Fibroblast of skin of scalp (primary cell): ENCODE measurements at regions not wholly inside any gene's neighbourhood (a gene's known extent, or its start where the extent isn't known, plus 50 kb on each side); places are given as distances from the start of the nearest gene placed in this dataset.
A peak's percentile ranks its signal among the peaks of the same experiment; 100 is the strongest.

Experiments
- DNase-seq: peaks from one replicate; pipeline ENCODE4 v3.0.0-alpha.2; 2013

- DNase-seq: no peak
These were observed 87.4 kb upstream of the BACE2 start for GRCh38 chr21:41080485-41081121.

- DNase-seq: no peak
These were observed 81.4 kb upstream of the BACE2 start for GRCh38 chr21:41086569-41086968.

DNA sequence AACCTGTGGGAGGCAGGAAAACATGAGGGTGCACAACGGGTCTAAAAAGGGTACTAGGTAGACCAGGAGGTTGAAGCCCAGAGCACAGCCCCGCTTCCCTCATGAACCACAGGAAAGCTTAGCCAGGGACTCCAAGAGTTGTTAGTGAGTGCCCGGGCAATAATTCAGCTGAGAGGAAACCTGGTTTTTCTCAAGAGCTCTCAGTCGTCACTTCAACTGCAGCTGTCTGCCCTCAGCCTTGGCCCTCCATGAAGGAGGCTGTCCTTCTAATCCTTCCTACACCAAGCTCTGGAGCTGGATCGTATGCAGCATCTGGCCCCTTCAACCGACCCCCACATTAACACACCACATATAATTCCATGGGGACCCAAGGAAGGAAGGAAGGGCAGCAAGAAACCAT, 77.0 kb upstream of the BACE2 start:
- no peak for DNase-seq

DNA sequence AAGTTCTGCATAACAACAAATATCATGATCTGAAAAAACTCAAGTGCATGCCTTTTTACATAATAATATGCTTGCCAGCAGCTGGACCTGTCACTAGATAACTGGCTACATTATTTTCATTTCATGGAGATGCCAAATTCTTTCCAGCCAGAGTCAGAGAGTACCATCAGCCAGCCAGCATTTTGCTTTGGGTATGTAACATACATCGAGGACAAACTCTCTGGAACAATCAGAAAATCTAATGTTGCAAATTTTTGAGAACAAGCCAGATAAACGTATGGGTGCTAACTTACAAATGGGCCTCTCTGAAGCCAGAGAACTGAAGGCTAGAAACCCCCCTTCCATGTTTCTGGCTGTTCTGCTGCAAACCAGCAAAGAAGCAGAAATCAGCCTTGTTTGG, 76.3 kb upstream of the BACE2 start:
- peak; percentile 9 for DNase-seq

GRCh38 chr21:41092312-41092711, 75.6 kb upstream of the BACE2 start:
- DNase-seq: no peak

- DNase-seq: no peak
These were observed 72.0 kb upstream of the BACE2 start for GRCh38 chr21:41095983-41096382.

- DNase-seq: peak; percentile 21
These were observed 69.9 kb upstream of the BACE2 start for GRCh38 chr21:41098076-41098475.

DNA sequence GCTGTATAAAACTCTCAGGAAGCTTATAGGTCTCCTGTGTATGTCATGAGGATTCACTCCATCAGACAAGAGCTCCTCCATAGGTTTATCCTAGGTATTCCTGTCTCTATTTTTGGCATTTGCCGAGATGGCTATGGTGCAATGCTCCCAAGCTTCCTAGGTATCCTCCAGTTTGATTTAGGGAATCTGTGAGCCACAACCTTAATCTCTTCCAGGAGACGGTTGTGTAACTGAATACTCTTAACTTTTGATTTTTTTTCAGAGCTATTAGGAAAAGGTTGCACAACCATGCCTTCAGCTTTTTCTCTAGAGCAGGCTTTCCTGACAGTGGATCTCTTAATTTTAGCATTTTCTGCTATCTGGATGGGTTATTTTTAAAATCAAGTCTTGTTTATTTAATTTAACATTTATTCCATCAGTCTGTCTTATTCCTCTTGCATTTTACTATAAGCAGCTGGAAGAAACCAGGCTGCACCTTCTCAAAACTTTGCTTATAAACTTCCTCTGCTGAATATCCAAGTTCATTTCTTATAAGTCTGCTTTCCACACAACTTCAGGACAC, 69.4 kb upstream of the BACE2 start:
- no peak for DNase-seq

DNA sequence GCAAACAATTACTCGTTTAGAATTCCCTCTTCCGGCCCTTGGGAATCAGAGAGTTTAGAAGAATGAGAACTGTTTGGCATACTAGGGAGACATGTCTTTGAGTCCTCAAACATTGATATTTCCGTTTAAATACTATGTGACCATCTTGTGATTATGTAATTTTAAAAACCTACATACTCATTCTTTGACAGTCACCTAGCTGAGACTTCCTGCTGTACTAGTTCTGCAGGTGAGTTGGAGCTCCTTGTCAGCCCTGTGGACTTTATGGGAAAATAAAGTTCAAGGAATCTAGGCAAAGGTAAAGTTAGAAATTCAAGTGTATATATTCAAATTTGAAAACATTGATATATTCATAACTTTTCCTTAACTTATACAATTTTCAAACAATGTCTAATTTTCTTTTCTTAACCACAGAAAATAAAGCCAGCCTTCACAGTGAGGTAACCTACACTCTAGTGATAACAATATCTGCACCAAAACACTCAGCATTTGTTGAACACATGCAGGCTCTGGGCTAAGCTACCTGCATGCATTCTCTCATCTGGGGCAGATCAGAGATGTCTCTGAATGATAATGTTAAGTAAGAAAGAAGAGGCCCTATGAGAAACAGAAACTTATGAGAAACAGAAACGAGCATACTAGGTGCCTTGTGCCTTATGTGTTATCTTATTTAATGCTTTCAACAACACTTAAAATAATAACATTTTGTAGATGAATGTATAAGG, 67.0 kb upstream of the BACE2 start:
- no peak for DNase-seq

DNA sequence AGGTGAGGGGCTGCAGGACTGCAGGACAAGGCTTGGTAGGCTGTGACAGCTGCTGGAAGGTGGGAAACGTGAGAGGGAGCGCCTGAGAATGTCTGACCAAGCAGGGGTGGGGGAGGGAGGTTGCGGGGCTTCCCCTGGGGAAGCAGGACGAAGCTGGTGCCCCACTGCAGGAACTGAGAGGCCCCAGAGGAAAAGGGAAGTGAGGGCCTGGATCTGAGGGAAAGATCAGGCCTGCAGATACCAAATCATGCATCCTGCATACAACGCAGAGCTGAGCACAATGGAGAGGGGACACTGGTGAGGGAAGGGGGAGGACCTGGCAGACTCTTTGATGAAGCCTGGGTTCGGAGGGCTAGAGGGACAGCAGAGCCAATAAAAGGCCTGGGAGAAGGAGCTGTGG, 65.7 kb upstream of the BACE2 start:
- DNase-seq: no peak

DNA sequence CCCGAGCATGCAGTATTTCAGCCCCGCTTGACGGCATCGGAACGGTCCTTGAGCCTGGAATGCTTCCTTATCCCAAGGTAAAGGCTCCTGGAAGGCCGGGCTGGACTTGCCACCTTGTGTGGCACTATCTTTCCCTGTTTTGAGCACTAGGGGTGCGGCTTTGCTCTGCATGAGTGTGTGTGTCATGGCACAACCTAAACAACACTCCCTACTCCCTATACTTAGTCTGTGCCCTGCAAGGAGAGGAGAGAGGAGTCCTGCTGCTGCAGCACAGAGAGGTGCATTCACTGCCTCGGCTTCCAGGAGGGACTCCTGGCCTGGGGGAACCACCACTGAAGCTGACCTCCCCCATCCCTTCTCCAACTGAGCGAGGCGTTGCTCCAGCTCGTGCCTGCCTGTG, 60.4 kb upstream of the BACE2 start:
- DNase-seq: no peak

GRCh38 chr21:41108668-41109585, 59.0 kb upstream of the BACE2 start:
- DNase-seq: no peak

GRCh38 chr21:41110161-41110560, 57.8 kb upstream of the BACE2 start:
- DNase-seq: no peak

GRCh38 chr21:41110664-41111063, 57.3 kb upstream of the BACE2 start:
- DNase-seq: no peak

DNA sequence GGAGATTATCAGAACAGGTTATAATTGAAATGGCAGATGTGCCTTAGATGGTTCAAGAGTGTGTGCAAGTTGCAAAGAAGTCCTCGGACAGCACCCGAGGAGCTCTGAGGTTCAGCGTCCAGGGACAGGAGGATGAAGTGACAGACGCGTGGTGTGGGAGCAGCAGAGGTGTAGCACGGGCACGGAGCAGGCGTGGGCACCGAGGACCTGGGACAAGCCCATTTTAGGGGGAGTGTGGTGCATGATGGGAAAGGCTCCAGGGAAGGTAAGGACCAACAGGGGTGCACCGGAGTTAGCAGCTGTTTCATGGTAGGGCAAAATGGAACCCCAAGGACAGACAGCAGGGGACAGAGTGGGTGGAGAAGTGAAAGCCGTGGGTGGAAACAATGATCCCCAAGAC, 56.3 kb upstream of the BACE2 start:
- no peak for DNase-seq

- peak; percentile 98 for DNase-seq
These were observed 54.9 kb upstream of the BACE2 start for GRCh38 chr21:41112740-41113692.

GRCh38 chr21:41115851-41116250, 52.1 kb upstream of the BACE2 start:
- DNase-seq: no peak
